PFSK-1 (cell line): ENCODE measurements at regions not wholly inside any gene's neighbourhood (a gene's known extent, or its start where the extent isn't known, plus 50 kb on each side); places are given as distances from the start of the nearest gene placed in this dataset.

ENCODE experiments used
- FOXP2 ChIP-seq: optimal IDR thresholded peaks from 2 replicates; pipeline ENCODE3; 2011; ENCODE audit warnings: borderline replicate concordance, control low read depth, inconsistent platforms; ENCODE audit not compliant: insufficient read depth; ENCODE audit errors: extremely low read length, extremely low read depth
- POLR2AphosphoS5 ChIP-seq: IDR thresholded peaks from 2 replicates; pipeline ENCODE4 v1.6.1; 2012; ENCODE audit warnings: low read depth, mild to moderate bottlenecking, control low read depth, low read length, moderate library complexity
- REST ChIP-seq, 2 experiments: IDR thresholded peaks; 2 replicates each; pipeline versions ENCODE4 v1.6.1 to v1.8.0; 2011 to 2012; ENCODE audit warnings: low read depth in 2 of 2, low read length in 2 of 2, control low read depth in 1 of 2, inconsistent platforms in 1 of 2, mild to moderate bottlenecking in 1 of 2, moderate library complexity in 1 of 2; ENCODE audit not compliant: insufficient read depth in 1 of 2
- SIN3A ChIP-seq: IDR thresholded peaks from 2 replicates; pipeline ENCODE4 v1.6.1; 2012; ENCODE audit warnings: mild to moderate bottlenecking, low read length, moderate library complexity, borderline replicate concordance; ENCODE audit not compliant: insufficient read depth
- TAF1 ChIP-seq: IDR thresholded peaks from 2 replicates; pipeline ENCODE4 v1.6.1; 2012; ENCODE audit warnings: low read length, control low read depth, borderline replicate concordance; ENCODE audit not compliant: insufficient read depth

GRCh38 chr21:27021046-27021445 lies 54.2 kb upstream of the ADAMTS5 start:
- TF ChIP-seq REST (IDR thresholded peaks at IDR 0.05; ENCODE audit: insufficient read depth in 1 of 2, low read depth in 2 of 2, low read length in 2 of 2) (no peak), TAF1 (no peak), SIN3A (no peak), POLR2AphosphoS5 (no peak), FOXP2 (no peak)

- TF ChIP-seq REST (IDR thresholded peaks at IDR 0.05; ENCODE audit: insufficient read depth in 1 of 2, low read depth in 2 of 2, low read length in 2 of 2) (no peak), SIN3A (no peak), TAF1 (no peak), FOXP2 (no peak), POLR2AphosphoS5 (no peak)
These were observed 50.4 kb upstream of the ADAMTS5 start for GRCh38 chr21:27017246-27017645.
